Uterus (tissue), 2 donors: ENCODE measurements at regions not wholly inside any gene's neighbourhood (a gene's known extent, or its start where the extent isn't known, plus 50 kb on each side); places are given as distances from the start of the nearest gene placed in this dataset.

Source experiments
- POLR2A ChIP-seq, 2 donors: fragments of 450-650 bp; IDR thresholded peaks; one replicate each; pipeline ENCODE4 v1.6.1; 2016; ENCODE audit warnings: antibody characterized with exemption in 2 of 2, mild to moderate bottlenecking in 1 of 2, moderate library complexity in 1 of 2
- TF ChIP-seq, protein P1 (sequence below), 4 experiments: fragments of 200-600 bp in 2 of 4; fragments of 450-650 bp in 2 of 4; sonication (generic) in 2 of 4; IDR thresholded peaks; one replicate each; pipeline ENCODE4 v1.5.1; 2016 to 2019; ENCODE audit warnings: antibody characterized with exemption in 4 of 4, mild to moderate bottlenecking in 2 of 4, moderate library complexity in 1 of 4

GRCh38 chr9:117480729-117481128 is 65.9 kb upstream of the ASTN2 start:
- TF ChIP-seq, protein P1, sequence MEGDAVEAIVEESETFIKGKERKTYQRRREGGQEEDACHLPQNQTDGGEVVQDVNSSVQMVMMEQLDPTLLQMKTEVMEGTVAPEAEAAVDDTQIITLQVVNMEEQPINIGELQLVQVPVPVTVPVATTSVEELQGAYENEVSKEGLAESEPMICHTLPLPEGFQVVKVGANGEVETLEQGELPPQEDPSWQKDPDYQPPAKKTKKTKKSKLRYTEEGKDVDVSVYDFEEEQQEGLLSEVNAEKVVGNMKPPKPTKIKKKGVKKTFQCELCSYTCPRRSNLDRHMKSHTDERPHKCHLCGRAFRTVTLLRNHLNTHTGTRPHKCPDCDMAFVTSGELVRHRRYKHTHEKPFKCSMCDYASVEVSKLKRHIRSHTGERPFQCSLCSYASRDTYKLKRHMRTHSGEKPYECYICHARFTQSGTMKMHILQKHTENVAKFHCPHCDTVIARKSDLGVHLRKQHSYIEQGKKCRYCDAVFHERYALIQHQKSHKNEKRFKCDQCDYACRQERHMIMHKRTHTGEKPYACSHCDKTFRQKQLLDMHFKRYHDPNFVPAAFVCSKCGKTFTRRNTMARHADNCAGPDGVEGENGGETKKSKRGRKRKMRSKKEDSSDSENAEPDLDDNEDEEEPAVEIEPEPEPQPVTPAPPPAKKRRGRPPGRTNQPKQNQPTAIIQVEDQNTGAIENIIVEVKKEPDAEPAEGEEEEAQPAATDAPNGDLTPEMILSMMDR (IDR thresholded peaks at IDR 0.05): no peak
- no peak for TF ChIP-seq POLR2A (IDR thresholded peaks at IDR 0.05)
